ACC112 (cell line): ENCODE measurements at regions not wholly inside any gene's neighbourhood (a gene's known extent, or its start where the extent isn't known, plus 50 kb on each side); places are given as distances from the start of the nearest gene placed in this dataset.
A peak's percentile ranks its signal among the peaks of the same experiment; 100 is the strongest.

Experiments
- H2AFZ ChIP-seq: fragments of 200-600 bp; sonication (generic); one replicate; pipeline ENCODE4 v1.6.0; 2017; ENCODE audit warnings: antibody characterized with exemption, low read length; ENCODE audit not compliant: unreplicated experiment
- H3K27ac ChIP-seq: fragments of 200-600 bp; sonication (generic); 2 replicates; pipeline ENCODE4 v1.5.1; 2014; ENCODE audit warnings: low read depth, mild to moderate bottlenecking, antibody characterized with exemption, low read length, moderate library complexity
- H3K27me3 ChIP-seq: fragments of 200-600 bp; sonication (generic); 2 replicates; pipeline ENCODE4 v1.6.1; 2014; ENCODE audit warnings: mild to moderate bottlenecking, antibody characterized with exemption, low read length, moderate library complexity, mixed read lengths; ENCODE audit not compliant: insufficient read depth
- H3K36me3 ChIP-seq: fragments of 200-600 bp; sonication (generic); 2 replicates; pipeline ENCODE4 v1.6.1; 2016; ENCODE audit warnings: mild to moderate bottlenecking, antibody characterized with exemption, low read length, moderate library complexity, mixed read lengths; ENCODE audit not compliant: insufficient read depth
- H3K4me1 ChIP-seq: fragments of 200-600 bp; sonication (generic); one replicate; pipeline ENCODE4 v1.6.1; 2016; ENCODE audit warnings: low read length, mixed read lengths; ENCODE audit not compliant: insufficient read depth, unreplicated experiment, control insufficient read depth
- H3K4me3 ChIP-seq: fragments of 200-600 bp; sonication (generic); 2 replicates; pipeline ENCODE4 v1.5.1; 2014; ENCODE audit warnings: mild to moderate bottlenecking, low read depth, low read length
- H3K79me2 ChIP-seq: fragments of 200-600 bp; sonication (generic); one replicate; pipeline ENCODE4 v1.6.0; 2016; ENCODE audit warnings: low read length; ENCODE audit not compliant: control insufficient read depth, unreplicated experiment, insufficient read depth

DNA sequence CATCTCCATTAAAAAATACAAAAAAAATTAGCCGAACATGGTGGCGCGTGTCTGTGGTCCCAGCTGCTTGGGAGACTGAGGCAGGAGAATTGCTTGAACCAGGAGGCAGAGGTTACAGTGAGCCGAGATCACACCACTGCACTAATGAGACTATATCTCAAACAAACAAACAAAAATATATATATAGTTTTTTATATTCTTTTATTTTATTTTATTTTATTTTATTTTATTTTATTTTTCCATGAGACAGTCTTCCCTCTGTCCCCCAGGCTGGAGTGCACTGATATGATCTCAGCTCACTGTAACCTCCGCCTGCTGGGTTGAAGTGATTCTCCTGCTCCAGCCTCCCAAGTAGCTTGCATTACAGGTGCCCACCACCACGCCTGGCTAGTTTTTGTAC, 79.5 kb downstream of the IRF2BPL start:
- H3K4me1 ChIP-seq, result peaks cover 44% of the 10 kb centered on the region
- H3K27ac ChIP-seq, result no peak overlapping the region
- no peaks in the 10 kb centered on the region for H3K36me3 ChIP-seq
- no peak overlapping the region for H2AFZ ChIP-seq
- H3K27me3 ChIP-seq, result no peaks in the 10 kb centered on the region
- no peaks in the 10 kb centered on the region for H3K79me2 ChIP-seq
- no peak overlapping the region for H3K4me3 ChIP-seq

DNA sequence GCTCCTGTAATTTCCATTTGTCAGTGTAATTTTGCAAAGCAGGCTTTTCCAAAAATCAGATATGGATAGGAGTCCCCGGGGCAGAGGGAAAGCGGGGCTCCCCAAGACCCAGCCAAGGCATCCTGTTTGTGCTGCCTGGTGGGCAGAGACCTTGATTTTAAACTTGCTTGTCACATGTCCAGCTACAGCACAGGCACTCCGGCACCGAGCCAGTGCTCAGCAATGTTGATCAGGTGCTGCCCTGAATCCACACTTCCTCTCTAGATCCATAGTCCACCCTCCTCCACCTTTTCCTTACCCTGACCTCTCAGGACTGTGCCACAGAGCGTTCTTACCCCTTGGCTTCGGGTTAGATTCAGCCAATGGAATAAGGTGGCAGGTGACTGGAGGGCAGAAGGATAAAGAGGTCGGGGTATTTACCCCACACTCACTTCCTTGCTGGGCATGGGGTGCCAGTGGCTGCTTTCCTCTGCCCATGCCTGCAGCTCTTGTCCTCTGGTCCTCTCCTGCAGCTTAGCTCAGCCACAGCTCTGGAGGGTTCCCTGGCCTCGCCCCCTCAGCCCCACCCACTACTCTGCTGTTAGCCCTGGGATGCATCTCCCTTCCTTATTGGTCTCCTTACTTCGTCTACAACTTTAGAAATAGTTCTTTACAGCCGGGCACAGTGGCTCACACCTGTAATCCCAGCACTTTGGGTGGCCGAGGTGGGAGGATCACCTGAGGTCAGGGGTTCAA, 80.1 kb downstream of the IRF2BPL start:
- no peak overlapping the region for H3K4me3 ChIP-seq
- H3K27ac ChIP-seq, result peak overlapping the region; percentile 93
- H3K79me2 ChIP-seq, result no peaks in the 10 kb centered on the region
- H3K4me1 ChIP-seq, result peaks cover 39% of the 10 kb centered on the region
- H3K27me3 ChIP-seq, result no peaks in the 10 kb centered on the region
- no peaks in the 10 kb centered on the region for H3K36me3 ChIP-seq
- no peak overlapping the region for H2AFZ ChIP-seq

DNA sequence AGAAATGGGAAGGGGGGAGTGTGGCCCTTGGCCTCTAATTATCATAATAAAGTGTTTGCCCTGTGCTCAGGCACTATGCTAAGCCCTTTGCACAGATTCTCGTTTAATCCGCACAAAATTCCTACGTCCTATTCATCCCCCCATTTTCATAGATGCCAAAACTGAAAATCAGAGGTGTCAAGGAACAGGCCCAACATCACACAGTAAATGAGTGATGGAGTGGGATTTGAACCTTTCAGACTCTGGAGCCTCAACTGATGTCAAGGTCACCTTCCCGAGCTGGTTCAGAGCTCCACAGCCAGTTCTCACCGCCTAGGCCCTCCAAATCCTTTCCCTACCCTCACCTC, 80.7 kb downstream of the IRF2BPL start:
- H2AFZ ChIP-seq, result no peak overlapping the region
- H3K4me3 ChIP-seq, result no peak overlapping the region
- no peaks in the 10 kb centered on the region for H3K79me2 ChIP-seq
- peaks cover 34% of the 10 kb centered on the region for H3K4me1 ChIP-seq
- no peaks in the 10 kb centered on the region for H3K27me3 ChIP-seq
- H3K27ac ChIP-seq, result peak overlapping the region; percentile 93
- no peaks in the 10 kb centered on the region for H3K36me3 ChIP-seq

DNA sequence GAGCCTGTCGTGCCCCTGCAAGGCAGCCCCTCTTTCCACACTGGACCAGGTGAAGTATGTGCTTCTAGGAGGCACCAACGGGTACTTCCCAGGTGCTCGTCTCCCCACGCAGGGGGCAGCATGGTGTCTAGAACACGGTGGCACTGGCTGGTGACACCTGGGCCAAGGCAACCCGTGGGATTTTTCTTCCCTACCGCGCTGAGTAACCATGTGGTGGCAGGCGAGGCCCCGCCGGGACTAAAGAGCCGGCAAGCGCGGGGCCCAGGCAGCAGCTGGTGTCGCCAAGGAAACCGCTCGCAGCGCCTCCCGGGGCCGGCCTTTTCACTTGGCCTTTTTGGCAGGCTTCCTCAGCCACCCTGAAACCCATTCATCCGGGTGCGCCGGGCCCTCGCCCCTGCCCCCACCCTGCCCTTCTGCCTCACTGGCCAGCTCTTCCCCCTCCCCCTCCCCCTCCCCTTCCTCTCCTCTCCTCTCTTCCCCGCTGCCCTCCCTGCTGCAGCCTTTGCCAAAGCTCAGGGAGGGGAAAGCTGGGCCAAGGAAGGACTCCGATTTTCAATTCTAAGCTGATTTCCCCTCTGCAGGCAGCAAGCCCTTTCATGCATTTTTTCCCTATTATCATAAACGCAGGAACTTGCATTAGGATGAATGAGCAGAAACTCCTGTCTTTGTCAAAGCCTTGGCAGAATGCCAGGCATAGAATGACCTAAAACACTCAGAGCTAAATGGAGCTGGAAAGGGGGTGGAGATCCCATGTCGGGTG, 81.2 kb downstream of the IRF2BPL start:
- H2AFZ ChIP-seq, result peak overlapping the region; percentile 82
- H3K4me3 ChIP-seq, result peak overlapping the region; percentile 20; the same call in 1 of the 2 replicates

DNA sequence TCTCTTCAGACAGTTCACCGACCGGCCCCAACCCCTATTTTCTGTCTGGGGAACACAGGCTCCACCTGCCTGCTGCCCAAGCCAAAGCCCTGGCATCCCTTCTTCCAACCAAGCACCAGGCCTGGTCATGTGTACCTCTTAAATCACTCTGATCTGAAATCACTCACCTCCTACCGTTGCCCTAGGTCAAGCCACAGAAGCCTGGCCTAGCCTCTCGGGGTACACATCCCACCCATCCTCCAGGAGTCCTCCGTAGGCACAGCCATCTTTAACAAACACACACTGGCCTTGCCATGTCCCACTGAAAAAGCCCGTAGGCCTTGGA, 81.8 kb downstream of the IRF2BPL start:
- Histone ChIP-seq H3K27me3 (no peaks in the 10 kb centered on the region), H3K79me2 (no peaks in the 10 kb centered on the region), H3K36me3 (no peaks in the 10 kb centered on the region), H2AFZ (peak overlapping the region; percentile 82), H3K27ac (peak overlapping the region; percentile 93), H3K4me1 (peaks cover 34% of the 10 kb centered on the region), H3K4me3 (peak overlapping the region; percentile 20; the same call in 1 of the 2 replicates)

More for the DNA sequence above, 81.2 kb downstream of the IRF2BPL start:
- H3K4me1 ChIP-seq, result peaks cover 34% of the 10 kb centered on the region
- H3K36me3 ChIP-seq, result no peaks in the 10 kb centered on the region
- H3K27ac ChIP-seq, result peak overlapping the region; percentile 93
- no peaks in the 10 kb centered on the region for H3K79me2 ChIP-seq
- no peaks in the 10 kb centered on the region for H3K27me3 ChIP-seq

DNA sequence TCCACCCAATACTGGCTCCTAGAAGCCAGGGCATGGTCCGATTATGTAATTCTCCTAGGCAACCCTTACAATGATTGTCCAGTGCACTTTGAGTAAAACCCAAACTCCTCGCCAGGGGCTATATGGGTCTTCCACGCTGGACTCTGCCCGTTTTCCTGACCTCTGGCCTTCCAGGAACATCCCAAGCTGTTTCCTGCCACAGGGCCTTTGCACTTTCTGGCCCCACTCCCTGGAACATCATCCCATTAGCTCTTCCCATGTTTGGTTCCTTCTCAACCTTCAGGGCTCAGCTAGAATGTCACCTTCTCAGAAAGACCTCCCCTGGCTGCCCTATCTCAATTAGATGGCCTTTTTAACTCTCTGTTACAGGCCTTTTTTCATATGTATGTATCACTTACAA, 85.4 kb downstream of the IRF2BPL start:
- no peaks in the 10 kb centered on the region for H3K79me2 ChIP-seq
- no peak overlapping the region for H2AFZ ChIP-seq
- no peak overlapping the region for H3K27ac ChIP-seq
- no peak overlapping the region for H3K4me3 ChIP-seq
- peaks cover 19% of the 10 kb centered on the region for H3K4me1 ChIP-seq
- no peaks in the 10 kb centered on the region for H3K36me3 ChIP-seq
- no peaks in the 10 kb centered on the region for H3K27me3 ChIP-seq

DNA sequence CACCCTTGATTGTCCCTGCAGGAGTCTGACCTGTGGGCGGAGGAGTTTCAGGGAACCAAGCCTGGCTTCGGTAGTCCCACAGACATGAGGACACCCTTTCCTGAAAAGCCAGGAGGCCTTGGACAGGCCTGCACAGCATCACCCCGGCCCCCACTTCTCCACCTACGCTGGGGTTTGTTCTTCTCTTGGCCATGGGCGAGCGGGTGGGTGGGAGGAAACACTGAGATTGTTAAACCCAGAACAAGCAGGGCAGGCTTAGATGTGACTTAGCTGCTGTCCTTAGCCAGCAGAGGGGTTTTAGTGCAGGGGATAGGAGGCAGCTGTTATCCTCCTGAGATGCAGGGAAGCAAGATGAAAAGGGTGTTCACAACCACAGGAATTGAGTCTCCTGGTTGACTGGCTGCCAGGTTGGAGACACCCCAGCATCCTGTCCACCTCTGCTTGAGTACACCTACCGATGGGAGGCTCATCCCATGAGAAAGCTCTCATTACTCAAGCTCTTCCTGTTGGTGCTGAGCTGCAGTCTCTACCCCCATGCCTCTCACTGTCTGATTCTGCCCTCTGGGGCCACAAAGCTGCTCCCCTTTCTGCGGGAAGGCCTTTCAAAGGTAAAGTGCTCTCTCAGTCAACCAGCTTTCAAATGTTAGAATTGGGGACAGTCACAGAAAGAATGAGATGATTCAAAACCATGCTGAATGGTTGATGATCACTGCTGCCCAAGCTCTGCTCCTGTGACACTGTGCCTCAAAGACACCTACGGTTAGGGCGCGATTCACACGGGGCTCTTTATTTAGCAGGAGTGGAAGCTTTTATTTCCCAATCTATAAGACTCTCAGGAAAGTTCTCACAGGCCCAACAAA, 86.3 kb downstream of the IRF2BPL start:
- Histone ChIP-seq H3K4me1 (peaks cover 20% of the 10 kb centered on the region), H2AFZ (no peak overlapping the region), H3K27me3 (no peaks in the 10 kb centered on the region), H3K79me2 (no peaks in the 10 kb centered on the region), H3K27ac (no peak overlapping the region), H3K36me3 (no peaks in the 10 kb centered on the region), H3K4me3 (no peak overlapping the region)

DNA sequence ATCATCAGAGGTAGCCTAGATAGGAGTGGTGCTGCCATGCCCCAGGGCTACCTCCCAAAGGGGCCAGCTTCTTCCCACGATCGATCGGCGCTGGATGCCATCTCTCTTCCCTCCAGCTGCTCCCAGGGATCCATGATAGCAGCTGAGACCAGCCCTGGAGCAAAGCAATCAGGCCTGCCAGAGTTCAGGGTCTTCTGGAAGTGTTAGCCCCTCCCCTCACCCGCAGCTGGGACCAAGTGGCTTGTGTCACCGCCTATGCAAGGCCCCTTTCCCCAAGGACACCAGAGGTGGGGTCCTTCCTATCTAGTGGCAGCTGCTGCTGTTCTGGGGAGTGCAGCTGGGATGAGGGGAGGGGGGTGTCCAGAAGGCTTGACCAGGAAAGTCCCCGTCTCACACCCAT, 87.0 kb downstream of the IRF2BPL start:
- H3K27me3 ChIP-seq, result no peaks in the 10 kb centered on the region
- no peaks in the 10 kb centered on the region for H3K79me2 ChIP-seq
- no peaks in the 10 kb centered on the region for H3K36me3 ChIP-seq
- no peak overlapping the region for H2AFZ ChIP-seq
- H3K27ac ChIP-seq, result no peak overlapping the region
- peaks cover 21% of the 10 kb centered on the region for H3K4me1 ChIP-seq
- no peak overlapping the region for H3K4me3 ChIP-seq

DNA sequence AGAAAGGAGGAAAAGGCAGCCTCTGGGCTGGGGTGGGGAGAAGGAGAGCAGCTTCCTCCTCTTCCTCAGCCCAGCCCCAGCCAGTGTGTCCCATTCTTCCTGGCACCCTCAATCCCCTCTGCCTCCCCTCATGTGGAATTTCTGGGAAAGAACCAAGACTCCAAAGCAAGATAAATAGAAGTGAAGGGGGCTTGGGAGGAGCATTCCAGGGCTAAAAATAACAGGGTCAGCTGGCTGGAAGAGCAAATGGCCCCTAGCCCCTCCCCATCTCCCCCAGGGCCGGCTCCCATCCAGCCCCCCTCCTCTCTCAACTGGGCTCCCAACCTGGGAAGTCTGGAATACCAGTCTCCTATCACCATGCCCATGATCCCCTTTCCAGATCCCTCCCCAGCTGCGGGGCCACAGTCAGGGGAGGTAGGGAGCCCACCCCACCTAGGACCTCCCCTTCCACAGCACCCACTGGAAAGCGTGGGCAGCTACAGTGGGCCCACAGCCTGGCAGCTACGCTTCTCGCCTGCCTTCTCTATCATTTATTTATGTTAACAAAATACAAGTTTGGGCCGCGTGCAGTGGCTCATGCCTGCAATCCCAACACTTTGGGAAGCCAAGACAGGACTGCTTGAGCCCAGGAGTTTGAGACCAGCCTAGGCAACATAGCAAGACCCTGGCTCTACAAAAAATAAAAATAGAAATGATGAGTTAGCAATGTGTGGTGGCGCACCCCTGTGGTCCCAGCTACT, 88.3 kb downstream of the IRF2BPL start:
- Histone ChIP-seq H3K4me3 (no peak overlapping the region), H2AFZ (no peak overlapping the region), H3K27me3 (no peaks in the 10 kb centered on the region), H3K79me2 (no peaks in the 10 kb centered on the region), H3K4me1 (peaks cover 21% of the 10 kb centered on the region), H3K36me3 (no peaks in the 10 kb centered on the region), H3K27ac (no peak overlapping the region)

DNA sequence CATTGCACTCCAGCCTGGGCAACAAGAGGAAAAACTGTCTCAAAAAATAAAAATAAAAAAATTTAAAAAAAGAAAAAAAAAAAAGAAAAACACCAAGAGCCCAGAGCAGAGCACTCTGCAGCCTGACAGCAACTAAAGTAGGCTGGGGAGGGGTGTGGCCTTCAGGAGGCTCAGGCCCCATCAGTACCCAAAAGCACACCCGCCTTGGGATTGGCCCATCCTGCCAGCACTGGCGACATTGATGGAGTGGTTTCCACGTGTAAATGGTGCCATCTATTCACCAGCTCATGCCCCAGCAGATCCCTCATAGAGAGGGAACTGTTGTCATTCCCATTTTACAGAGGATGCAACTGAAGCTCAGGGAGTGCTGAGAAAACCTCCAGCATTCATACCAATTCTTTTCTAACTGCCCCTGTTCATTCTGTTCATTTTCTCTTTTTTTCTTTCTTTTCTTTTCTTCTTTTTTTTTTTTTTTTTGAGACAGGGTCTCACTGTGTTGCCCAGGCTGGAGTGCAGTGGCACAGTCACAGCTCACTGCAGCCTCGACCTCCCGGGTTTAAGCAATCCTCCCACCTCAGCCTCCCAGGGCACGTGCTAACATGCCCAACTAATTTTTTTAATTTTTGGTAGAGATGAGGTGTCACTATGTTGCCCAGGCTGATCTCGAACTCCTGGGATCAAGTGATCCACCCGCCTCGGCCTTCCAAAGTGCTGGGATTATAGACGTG, 89.3 kb downstream of the IRF2BPL start:
- Histone ChIP-seq H3K27ac (no peak overlapping the region), H3K27me3 (no peaks in the 10 kb centered on the region), H3K79me2 (no peaks in the 10 kb centered on the region), H3K4me3 (no peak overlapping the region), H3K36me3 (no peaks in the 10 kb centered on the region), H2AFZ (no peak overlapping the region), H3K4me1 (peaks cover 21% of the 10 kb centered on the region)
